ENCODE measurements at regions not wholly inside any gene's neighbourhood (a gene's known extent, or its start where the extent isn't known, plus 50 kb on each side); places are given as distances from the start of the nearest gene placed in this dataset.

GRCh38 chr4:189664693-189665250 is 275.9 kb upstream of the FRG1 start:
- TF ChIP-seq EP300 (IDR thresholded peaks at IDR 0.05) (no peak), CTCF (IDR thresholded peaks at IDR 0.05) (no peak), POLR2A (IDR thresholded peaks at IDR 0.05; ENCODE audit: low read depth) (no peak), POLR2AphosphoS5 (IDR thresholded peaks at IDR 0.05) (no peak)
